ENCODE measurements at regions not wholly inside any gene's neighbourhood (a gene's known extent, or its start where the extent isn't known, plus 50 kb on each side); places are given as distances from the start of the nearest gene placed in this dataset.

- no peak for DNase-seq
These were observed 173.7 kb downstream of the KLF12 start for GRCh38 chr13:73960474-73960873.

GRCh38 chr13:73958657-73959397 is 175.4 kb downstream of the KLF12 start:
- no peak for DNase-seq

- DNase-seq: no peak
These were observed 176.3 kb downstream of the KLF12 start for GRCh38 chr13:73957889-73958288.

- no peak for DNase-seq
These were observed 177.3 kb downstream of the KLF12 start for GRCh38 chr13:73956795-73957408.

GRCh38 chr13:73955977-73956500 is 178.2 kb downstream of the KLF12 start:
- no peak for DNase-seq

- no peak for DNase-seq
These were observed 179.4 kb downstream of the KLF12 start for GRCh38 chr13:73954808-73955207.

GRCh38 chr13:73952648-73953047 is 181.6 kb downstream of the KLF12 start:
- DNase-seq: no peak

- no peak for DNase-seq
These were observed 185.2 kb downstream of the KLF12 start for GRCh38 chr13:73948848-73949529.

GRCh38 chr13:73945871-73946270 is 188.3 kb downstream of the KLF12 start:
- no peak for DNase-seq

GRCh38 chr13:73945382-73945781 is 188.8 kb downstream of the KLF12 start:
- DNase-seq: no peak

- DNase-seq: no peak
These were observed 190.3 kb downstream of the KLF12 start for GRCh38 chr13:73943965-73944233.

- DNase-seq: no peak
These were observed 190.9 kb downstream of the KLF12 start for GRCh38 chr13:73943137-73943964.

- no peak for DNase-seq
These were observed 192.5 kb downstream of the KLF12 start for GRCh38 chr13:73941752-73942151.

- DNase-seq: no peak
These were observed 194.1 kb downstream of the KLF12 start for GRCh38 chr13:73940098-73940497.

- no peak for DNase-seq
These were observed 194.6 kb downstream of the KLF12 start for GRCh38 chr13:73939603-73940002.

- DNase-seq: no peak
These were observed 195.2 kb downstream of the KLF12 start for GRCh38 chr13:73939071-73939380.

GRCh38 chr13:73938372-73939070 is 195.7 kb downstream of the KLF12 start:
- peak in 1 of 2 experiments; percentile 38 for DNase-seq

GRCh38 chr13:73937441-73937840 is 196.8 kb downstream of the KLF12 start:
- DNase-seq: no peak

GRCh38 chr13:73935991-73936390 is 198.2 kb downstream of the KLF12 start:
- no peak for DNase-seq

GRCh38 chr13:73934771-73935170 is 199.4 kb downstream of the KLF12 start:
- DNase-seq: no peak

GRCh38 chr13:73934215-73934641 is 200.0 kb downstream of the KLF12 start:
- peak in 1 of 2 experiments; percentile 10 for DNase-seq

GRCh38 chr13:73933795-73934194 is 200.4 kb downstream of the KLF12 start:
- no peak for DNase-seq

- no peak for DNase-seq
These were observed 202.1 kb downstream of the KLF12 start for GRCh38 chr13:73932091-73932490.

All from SW 1271 (cell line).